ENCODE measurements at regions not wholly inside any gene's neighbourhood (a gene's known extent, or its start where the extent isn't known, plus 50 kb on each side); places are given as distances from the start of the nearest gene placed in this dataset.
"Not testable (repeated sequence)": the region's sequence is repeated elsewhere in the genome, so short reads cannot be mapped to it uniquely, and the experiment has no call there.

DNA sequence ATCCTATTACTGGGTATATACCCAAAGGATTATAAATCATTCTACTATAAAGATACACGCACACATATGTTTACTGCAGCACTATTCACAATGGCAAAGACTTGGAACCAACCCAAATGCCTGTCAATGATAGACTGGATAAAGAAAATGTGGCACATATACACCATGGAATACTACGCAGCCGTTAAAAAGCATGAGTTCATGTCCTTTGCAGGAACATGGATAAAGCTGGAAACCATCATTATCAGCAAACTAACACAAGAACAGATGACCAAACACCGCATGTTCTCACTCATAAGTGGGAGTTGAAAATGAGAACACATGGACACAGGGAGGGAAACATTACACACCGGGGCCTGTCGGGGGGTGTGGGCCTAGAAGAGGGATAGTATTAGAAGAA, 307.4 kb upstream of the TBX18 start:
- DNase-seq = not testable (repeated sequence)

DNA sequence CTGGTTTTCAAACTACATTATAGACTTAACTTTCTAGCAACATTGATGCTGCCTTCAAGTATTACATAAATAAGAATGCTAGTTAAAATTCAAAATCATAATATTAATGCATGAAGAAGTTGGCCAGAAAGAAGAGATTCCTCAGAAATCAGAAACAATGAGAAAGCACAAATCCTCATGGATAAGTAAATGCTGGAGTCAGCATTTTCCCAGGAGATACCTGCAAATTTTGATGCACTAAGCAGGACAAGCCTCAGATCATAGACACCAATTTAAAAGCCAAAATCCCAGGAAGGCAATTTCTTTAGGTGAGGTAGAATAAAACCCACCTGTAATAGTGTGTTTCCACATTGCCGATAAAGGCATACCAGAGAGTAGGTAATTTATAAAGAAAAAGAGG, 305.2 kb upstream of the TBX18 start:
- DNase-seq = no peak

DNA sequence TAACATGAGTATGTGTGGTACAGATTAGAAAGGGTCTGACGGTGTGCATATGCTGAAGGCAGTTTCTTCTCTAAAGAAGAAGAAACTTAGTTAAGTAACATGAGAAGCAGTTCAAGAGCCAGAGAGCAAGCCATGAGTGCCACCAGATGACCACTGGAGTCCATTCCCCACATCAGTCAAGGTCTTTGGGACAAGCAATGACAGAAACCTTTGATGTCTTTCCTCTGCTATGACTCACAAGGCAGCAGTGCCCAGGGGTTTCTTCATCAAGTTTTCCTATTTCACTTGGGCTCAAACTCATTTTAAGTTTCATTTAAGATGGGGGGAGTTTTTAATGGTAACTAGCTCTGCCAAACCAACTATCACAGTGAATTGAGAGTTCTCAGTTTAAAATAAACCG, 303.8 kb upstream of the TBX18 start:
- no peak for DNase-seq

DNA sequence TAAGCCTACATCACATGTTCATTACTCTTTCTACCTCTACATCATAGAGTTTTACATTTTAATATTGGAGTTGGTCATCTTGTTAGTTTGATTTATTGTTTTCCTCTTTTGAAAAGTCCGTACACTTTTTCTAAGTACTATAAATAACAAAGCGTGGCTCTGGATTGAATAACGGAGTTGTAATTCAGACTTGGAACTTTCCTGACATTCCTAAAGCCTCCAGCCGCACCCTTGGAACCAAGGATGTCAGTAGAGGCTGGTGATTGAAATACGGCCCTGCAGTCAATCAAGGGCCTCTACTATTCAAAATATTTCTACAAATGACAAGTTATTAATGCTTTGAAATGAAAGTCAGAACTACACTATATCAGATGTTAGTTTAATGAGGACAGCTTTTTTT, 301.9 kb upstream of the TBX18 start:
- DNase-seq = no peak

DNA sequence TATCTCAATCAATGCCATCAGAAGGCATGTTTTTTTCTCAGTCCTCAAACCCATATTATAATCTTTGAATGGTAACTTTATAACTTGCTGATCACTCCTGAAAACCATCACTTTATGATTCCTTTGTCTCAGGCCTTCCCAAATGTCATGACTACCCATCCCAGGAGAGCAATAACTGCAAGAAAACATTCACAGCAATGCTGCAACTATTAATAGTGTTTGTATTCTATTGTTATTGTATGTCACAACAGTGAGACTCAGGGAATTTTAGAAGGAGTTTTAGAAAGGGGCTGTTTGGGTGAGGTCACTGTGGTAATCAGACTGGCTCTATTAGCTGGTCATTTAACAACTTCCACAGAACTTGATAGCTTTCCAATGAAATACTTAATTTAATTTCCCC, 301.4 kb upstream of the TBX18 start:
- DNase-seq = no peak

DNA sequence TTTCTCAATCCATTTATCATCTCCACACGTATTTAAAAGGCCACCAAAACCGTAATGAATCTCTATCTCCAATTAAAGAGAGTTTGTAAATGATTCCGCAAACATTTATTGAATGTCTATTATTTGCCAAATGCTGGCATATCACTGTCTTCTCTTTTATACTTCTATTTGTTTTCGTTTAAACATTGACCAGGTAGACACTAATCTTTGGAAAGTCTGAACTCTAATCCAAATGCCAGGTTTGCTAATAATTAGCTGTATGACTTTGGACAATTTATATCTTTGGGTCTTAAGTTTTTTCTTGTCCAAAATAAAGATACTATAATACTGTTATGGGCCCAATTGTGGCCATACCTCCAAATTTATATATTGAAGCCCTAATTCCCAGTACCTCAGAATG, 299.2 kb upstream of the TBX18 start:
- no peak for DNase-seq

DNA sequence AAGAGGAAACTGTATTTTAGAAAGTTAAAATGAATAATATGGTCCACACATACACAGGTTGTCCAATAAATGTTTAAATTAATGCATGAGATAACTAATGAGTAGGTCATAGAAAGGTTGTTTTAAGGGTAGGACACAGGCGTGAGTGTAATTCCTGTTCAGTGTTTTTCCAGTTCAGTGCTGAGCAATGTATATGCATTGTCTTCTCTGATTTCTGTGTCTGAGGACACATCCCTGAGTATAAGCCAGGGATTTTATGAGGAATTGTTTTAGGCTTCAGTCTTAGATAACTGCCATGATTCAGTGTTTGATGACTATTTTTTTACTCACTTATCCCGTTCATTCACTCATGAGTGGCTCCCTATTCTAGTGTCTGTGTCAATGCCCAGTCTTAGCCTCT, 298.5 kb upstream of the TBX18 start:
- no peak for DNase-seq

DNA sequence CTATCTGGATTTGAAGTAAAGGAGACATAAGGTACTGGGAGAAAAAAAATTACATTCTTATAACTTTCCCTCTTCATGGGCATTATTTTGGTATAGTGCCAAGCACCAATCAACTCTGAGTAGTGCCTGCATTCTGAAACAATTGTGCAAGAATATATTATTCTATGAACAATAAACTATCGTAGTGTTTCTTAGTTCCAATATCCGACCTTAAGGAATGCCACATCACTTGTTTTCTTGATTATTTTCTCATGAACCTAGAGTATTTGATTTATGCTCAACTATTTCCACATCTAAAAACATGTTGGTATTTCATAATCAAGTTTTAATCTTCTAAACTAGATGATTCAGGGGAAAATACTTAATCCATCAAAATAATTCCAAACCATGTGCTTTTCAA, 294.4 kb upstream of the TBX18 start:
- no peak for DNase-seq

DNA sequence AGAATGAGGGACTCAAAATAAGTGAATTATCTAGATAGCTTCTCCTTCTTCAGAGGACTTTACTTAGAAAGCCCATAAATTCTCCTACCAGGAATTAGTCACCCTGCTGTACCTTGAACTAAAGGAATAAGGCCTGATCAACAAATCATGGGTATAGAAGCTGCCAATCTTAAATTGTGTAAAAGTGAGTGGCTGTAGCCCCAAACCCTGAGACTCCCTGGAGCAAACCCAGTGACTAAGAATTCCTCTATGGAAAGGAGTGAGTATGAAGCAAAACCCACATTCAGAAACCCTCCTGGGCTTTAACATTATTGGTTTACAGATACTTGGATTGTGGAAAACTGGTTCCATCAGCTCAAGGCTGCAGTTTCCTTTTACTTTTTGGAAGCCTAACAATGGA, 285.8 kb upstream of the TBX18 start:
- DNase-seq = no peak

DNA sequence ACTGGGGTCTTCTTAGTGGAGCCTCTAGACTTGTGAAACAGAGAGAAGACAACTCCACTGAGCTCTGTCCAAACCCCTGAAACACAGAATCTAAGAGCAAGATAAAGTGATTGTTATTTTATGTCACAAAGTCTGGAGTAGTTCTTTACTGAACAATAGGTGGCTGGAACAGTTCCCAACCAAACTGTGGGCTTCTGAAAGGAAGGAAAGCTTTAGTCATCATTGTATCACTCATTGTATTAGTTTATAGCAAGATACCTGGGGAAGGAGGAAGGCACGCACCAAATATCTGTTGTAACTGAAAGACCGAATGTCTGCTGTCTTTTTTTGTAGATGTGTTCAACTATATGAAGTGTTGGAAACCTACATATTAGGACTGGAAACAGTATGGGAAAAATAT, 284.9 kb upstream of the TBX18 start:
- no peak for DNase-seq

DNA sequence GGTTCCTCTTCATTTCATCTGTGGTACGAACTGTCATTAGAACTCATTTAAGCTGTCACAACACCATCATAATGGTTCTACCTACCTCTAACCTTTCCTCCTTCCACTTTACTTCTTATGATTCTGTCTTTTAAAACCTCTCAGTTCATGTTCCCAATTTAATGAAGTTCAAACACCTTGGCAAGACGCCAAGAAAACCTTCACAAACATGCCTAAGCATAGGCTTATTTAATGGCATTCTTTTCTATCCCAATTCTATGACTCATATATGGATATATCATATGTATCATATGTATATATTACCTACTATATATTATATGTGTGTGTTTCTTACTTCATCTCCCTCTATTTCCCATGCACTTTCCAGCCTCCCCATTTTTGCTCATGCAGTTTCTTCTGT, 283.4 kb upstream of the TBX18 start:
- DNase-seq = no peak

DNA sequence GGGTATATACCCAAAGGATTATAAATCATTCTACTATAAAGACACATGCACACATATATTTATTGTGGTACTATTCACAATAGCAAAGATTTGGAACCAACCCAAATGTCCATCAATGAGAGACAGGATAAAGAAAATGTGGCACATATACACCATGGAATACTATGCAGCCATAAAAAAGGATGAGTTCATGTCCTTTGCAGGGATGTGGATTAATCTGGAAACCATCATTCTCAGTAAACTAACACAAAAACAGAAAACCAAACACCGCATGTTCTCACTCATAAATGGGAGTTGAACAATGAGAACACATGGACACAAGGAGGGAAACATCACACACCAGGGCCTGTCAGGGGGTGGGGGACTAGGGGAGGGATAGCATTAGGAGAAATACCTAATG, 281.4 kb upstream of the TBX18 start:
- DNase-seq = not testable (repeated sequence)

DNA sequence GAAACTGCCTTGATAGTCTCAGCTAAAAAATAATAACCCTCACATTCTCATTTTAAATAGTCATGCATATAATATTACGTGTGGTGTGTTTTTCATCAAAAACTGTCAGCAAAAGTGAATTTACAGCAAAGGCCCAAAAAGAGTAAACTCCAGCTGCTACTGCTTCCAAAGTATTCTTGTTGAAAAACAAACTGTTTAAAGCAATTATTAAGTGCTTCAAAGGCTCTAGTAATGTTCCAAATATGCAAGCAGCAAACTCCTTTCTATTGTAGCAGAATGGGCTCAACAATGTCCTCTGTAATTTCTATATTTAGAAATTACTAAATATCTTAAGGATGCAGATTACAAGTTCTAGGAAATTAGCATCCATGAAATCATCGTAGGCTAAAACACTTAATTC, 280.0 kb upstream of the TBX18 start:
- no peak for DNase-seq

DNA sequence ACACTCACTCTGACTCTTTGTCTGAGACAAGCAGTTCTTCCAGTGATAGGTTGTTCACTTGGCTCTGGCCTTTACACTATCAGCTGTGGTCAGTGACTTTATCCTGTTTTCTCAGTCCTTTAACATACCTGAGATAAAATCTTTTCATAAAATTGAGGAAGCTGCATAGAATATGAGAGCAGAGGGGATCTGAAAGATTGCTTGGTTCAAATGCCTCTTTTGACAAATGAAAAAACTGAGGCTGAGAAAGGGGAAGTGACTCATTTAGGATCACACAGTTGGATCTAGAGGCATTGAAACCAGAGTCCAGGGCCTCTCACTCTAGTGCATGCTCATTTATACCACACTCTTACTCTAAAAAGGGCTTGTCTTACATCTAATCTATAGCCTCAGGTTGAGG, 277.0 kb upstream of the TBX18 start:
- no peak for DNase-seq

DNA sequence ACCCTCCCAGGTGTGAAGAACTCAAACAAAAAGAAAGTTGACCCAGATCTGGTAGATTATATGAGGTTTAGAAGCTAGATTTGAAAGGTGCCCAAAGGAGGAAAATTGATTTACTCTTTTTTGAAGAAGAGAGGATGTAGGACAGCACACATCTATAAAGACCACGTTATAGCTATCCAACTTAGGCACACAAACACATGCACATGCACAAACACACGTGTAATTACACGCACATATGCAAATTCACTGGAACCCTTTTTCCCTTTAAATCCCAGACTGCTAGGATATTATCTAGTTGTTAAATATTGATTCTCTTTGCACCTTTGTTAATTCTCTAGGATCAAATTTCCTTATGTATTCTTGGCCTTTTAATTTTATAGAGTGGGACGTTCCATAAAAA, 272.8 kb upstream of the TBX18 start:
- DNase-seq = no peak

DNA sequence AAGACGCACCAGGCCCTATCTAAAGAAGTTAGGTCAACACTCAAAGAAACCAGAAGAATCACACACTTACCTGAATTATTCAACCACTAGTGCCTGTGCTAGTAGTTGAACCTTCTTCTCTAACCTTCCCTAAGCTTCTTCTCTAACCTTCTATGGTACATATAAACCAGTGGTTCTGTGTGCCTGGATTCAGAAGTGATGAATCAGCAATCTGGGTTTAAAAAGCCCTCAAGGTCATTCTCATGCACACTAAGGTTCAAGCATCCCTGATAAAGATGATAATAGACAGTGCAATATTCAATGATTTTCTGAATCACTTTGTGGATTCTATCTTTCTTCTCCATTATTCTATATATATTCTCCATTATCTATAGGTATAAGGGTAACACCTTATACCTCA, 271.4 kb upstream of the TBX18 start:
- DNase-seq = no peak

DNA sequence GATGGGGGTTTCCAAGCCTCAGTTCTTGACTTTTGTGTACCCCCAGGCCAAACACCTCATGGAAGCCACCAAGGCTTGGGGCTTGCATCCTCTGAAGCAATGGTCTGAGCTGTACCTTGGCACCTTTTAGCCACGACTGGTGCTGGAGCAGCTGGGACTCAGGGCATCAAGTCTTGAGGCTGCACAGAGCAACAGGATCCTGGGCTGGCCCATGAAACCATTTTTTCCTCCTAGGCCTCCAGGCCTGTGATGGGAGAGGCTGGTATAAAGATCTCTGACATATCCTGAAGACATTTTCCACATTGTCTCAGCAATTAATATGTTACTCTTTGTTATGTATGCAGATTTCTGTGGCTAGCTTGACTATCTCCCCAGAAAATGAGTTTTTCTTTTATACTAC, 269.1 kb upstream of the TBX18 start:
- no peak for DNase-seq

DNA sequence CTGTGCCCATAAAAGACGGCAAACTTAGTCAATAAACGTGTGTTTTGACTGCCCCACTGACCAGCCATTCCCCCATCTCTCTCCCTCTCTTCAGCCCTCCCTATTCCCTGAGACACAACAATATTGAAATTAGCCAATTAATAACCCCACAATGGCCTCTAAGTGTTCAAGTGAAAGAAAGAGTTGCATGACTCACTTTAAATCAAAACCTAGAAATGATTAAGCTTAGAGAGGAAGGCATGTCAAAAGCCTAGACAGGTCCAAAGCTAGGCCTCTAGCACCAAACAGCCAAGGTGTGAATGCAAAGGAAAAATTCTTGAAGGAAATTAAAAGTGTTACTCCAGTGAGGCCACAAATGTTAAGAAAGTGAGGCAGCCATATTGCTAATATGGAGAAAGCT, 261.6 kb upstream of the TBX18 start:
- DNase-seq = no peak

DNA sequence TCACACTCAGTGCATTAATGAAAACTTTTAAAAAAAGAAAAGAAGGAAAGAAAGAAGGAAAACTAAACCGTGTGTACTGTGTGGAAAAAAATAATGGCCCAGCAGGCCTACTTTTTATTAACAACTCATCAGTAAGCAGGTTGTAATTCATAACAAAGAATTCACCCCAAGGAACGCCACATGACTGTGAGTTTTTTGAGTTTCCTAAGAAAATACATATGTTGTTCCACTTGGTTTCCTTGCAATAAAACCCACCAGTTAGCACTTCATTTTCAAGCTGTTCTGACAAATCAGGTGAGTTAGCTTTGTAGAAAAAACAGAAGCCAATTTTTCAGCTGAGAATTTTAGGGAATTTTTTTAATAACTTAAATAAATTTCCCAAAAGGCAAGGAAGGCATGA, 259.3 kb upstream of the TBX18 start:
- DNase-seq = no peak

DNA sequence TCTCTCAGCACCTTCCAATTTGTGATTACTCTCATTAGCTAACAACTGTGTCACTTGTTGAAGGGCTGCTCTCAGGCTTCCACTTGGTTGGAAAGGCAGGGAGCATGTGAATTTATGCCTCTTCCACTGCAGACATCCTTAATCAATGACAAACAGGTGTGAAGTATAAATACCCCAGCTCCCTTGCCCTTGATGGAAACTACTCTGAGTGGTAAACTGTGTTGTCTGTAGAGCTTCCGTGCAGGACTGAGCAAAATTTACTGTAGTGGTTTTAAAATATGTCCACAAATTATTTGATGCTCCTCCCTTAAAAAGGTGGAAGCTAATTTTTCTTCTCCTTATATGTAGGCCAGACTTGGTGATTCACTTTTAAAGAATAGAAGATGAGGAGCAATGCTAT, 253.0 kb upstream of the TBX18 start:
- no peak for DNase-seq

DNA sequence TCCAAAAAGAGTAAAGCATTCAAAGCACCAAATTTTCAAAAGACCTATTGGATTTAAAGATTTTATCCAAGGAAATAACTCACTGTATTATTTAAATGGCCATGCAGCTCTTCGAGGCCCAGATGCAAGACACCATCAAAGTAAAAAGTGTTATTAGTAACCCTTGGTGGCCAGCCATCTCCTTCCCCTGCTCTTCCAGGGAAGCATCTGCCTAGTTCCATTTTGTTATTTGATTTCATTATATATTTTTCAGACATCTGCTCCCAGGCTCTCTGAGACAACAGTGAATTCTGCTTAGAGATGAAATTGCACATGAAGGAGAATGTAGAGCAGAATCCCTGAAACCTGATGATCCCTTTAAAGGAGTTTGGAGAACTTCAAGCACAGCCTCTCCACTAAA, 252.3 kb upstream of the TBX18 start:
- DNase-seq = no peak

DNA sequence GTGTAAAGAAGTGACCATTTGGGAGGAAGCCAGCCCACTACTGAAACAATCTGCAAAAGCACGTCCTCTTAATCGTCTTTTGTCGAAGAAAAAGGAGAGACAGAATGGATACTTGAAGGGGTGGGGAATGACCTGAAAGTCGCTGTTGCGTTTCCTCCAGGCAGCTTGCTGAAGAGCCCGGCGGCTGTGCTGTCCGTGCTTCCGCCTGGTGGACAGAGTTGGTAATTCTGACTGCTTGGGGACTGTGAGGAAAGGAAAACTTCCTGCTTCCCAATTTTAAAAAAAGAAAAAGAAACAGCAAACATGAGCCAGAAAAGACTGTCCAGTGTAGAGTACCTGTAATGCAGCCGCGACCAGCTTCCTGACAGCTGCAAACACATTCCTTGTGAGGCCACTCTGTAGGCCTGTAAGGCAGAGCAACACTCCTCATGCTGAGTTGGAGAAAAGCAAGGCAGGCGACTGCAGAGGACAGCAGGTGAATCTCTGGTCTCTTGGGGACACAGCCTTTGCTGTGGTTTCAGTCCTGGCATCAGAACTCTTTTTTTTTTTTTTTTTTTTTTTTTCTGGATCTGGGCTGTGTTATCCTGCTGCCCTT, 251.1 kb upstream of the TBX18 start:
- no peak for DNase-seq

DNA sequence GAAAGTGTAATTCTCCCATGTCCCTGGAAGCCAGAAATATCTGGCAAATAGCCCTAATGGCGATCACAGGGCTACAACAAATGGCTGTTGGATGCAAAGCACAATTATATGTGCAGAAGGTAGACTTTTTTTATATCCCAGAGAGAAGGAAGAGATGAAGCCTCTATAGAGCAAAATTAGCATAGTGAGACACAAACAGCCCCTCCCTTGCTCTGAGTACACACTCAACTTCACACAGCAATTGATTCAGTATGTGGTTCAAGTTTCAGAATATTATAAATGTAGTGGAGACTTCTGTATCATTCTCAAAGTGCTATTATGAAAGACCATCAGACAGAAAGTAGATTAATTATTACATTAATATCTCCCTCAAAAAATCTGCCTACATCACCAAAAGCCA, 246.5 kb upstream of the TBX18 start:
- no peak for DNase-seq

DNA sequence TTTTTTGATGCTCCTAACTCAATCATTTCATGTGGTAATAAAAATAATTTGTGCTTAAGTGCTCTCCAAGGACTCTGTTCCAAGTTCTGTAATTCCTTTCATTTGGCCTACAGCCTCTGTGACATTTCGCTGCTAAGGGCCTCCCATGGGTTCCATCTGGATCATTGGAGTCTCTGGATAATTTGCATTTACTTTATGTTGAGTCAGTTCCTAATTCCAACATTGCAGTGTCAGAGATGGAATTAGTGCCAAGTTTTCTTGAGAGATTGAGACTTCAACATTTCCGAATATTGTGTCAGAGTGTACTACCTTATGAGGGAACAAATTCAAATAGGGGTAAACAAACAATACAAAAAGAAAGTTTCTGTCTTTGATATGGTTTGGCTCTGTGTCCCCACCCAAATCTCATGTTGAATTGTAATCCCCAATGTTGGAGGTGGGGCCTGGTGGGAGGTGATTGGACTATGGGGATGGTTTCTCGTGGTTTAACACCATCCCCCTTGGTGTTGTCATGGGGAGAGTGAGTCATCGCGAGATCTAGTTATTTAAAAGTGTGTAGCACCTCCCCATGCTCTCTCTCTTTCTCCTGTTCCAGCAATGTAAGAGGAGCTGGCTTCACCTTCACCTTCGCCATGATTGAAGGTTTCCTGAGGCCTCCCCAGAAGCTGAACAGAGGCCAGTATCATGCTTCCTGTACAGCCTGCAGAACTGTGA, 244.1 kb upstream of the TBX18 start:
- no peak for DNase-seq

DNA sequence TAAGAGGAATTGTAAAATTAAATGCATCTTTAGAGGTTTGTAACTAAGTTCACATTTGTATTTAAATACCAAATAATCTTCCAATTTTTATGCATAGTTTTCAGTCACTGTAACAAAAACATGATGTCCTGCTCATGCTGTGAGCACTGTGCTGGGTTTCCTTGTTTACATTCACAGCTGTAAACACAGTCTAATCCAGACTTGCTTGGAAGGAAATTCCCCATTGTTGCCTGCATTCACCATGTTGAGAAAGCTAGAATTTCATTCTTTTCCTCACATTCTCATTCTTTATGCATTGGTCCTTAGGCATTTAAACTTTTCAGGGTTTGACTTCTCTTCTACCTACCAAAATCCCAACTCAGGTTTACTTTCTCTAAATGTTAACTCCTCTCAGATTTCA, 242.0 kb upstream of the TBX18 start:
- no peak for DNase-seq

All from stimulated activated CD8-positive, alpha-beta memory T cell treated with anti-CD3 and anti-CD28 coated beads, Interleukin-4, amount 100 ng/mL, for 48 hours (primary cell).